A549 (cell line): ENCODE measurements at regions not wholly inside any gene's neighbourhood (a gene's known extent, or its start where the extent isn't known, plus 50 kb on each side); places are given as distances from the start of the nearest gene placed in this dataset.

ENCODE experiments used
- ATAC-seq, 2 experiments: fragments of 200-7000 bp in 1 of 2; fragments of >200 bp in 1 of 2; cut with Nextera tagmentation in 1 of 2; cut with Tn5 transposase in 1 of 2; 3 replicates each; pipeline versions ENCODE4 v1.8.0 to v1.9.1; 2018 to 2020; ENCODE audit warnings: mild to moderate bottlenecking in 1 of 2, moderate library complexity in 1 of 2
- CTCF ChIA-PET: fragments of 300-600 bp; sonication (Branson Sonifier 250); formaldehyde crosslinking; extraction: SDS; loops from one replicate; lab custom pipeline; 2021; ENCODE audit warnings: antibody characterized with exemption, inconsistent platforms; lab: Yijun Ruan, JAX
- POLR2A ChIA-PET: fragments of 350-600 bp; formaldehyde crosslinking; extraction: SDS; loops from one replicate; lab custom pipeline; 2021; ENCODE audit warnings: antibody characterized with exemption, inconsistent platforms; lab: Yijun Ruan, JAX
- DNase-seq, 2 experiments: peaks; one replicate each; pipeline versions ENCODE4 v3.0.0 to v3.0.0-alpha.2; 2011 to 2016; ENCODE audit warnings: low read depth in 1 of 2, low spot score in 1 of 2
- FAIRE-seq: peaks from 2 replicates; lab custom pipeline; 2011; peaks lifted over from hg19 to GRCh38; lab: Jason Lieb, UNC
- H3K27ac ChIP-seq, 2 experiments: fragments of >200 bp; sonication (Bioruptor Twin); formaldehyde crosslinking; 3 replicates each; pipeline ENCODE4 v1.5.1; 2016 to 2017
- H3K4me1 ChIP-seq: fragments of >200 bp; sonication (Bioruptor Twin); formaldehyde crosslinking; 3 replicates; pipeline ENCODE4 v1.6.1; 2016
- H3K4me2 ChIP-seq: fragments of >200 bp; sonication (Bioruptor Twin); formaldehyde crosslinking; 3 replicates; pipeline ENCODE4 v1.6.1; 2016
- H3K4me3 ChIP-seq: fragments of >200 bp; sonication (Bioruptor Twin); formaldehyde crosslinking; 3 replicates; pipeline ENCODE4 v1.5.1; 2016
- H3K9me3 ChIP-seq: fragments of >200 bp; sonication (Bioruptor Twin); formaldehyde crosslinking; 3 replicates; pipeline ENCODE4 v1.6.1; 2016
- CTCF ChIP-seq: fragments of >200 bp; sonication (Bioruptor Twin); formaldehyde crosslinking; IDR thresholded peaks from 3 replicates; pipeline ENCODE4 v1.5.1; 2016
- EHMT2 ChIP-seq: fragments of 200-600 bp; sonication (generic); IDR thresholded peaks from 2 replicates; pipeline ENCODE4 v1.6.1; 2016; ENCODE audit warnings: antibody characterized with exemption, low read depth, mild to moderate bottlenecking, moderate library complexity
- EP300 ChIP-seq, 2 experiments: fragments of >200 bp; sonication (Bioruptor Twin); formaldehyde crosslinking; IDR thresholded peaks; 2 replicates in 1 of 2; 3 replicates in 1 of 2; pipeline ENCODE4 v1.6.1; 2016 to 2017
- ESRRA ChIP-seq: fragments of 150-350 bp; IDR thresholded peaks from 2 replicates; pipeline ENCODE4 v1.6.1; 2014; ENCODE audit warnings: mild to moderate bottlenecking, low read length, borderline replicate concordance
- FOXS1 ChIP-seq: fragments of 250-450 bp; sonication (Bioruptor Pico); IDR thresholded peaks from 2 replicates; pipeline ENCODE4 v1.5.0; 2020; ENCODE audit warnings: mild to moderate bottlenecking, moderate library complexity
- GATA3 ChIP-seq: IDR thresholded peaks from 2 replicates; pipeline ENCODE4 v1.6.1; 2012; ENCODE audit warnings: borderline replicate concordance
- HES2 ChIP-seq: fragments of >200 bp; sonication (Bioruptor Twin); formaldehyde crosslinking; IDR thresholded peaks from 2 replicates; pipeline ENCODE4 v1.6.1; 2016
- HOXB5 ChIP-seq: fragments of 250-450 bp; sonication (Bioruptor Pico); IDR thresholded peaks from 2 replicates; pipeline ENCODE4 v1.5.0; 2020; ENCODE audit warnings: mild to moderate bottlenecking, moderate library complexity
- JUN ChIP-seq, 2 experiments: fragments of >200 bp; sonication (Bioruptor Twin); formaldehyde crosslinking; IDR thresholded peaks; 2 replicates in 1 of 2; 3 replicates in 1 of 2; pipeline ENCODE4 v1.6.1; 2016 to 2017
- KDM1A ChIP-seq: fragments of 200-600 bp; sonication (generic); IDR thresholded peaks from 2 replicates; pipeline ENCODE4 v1.6.1; 2016; ENCODE audit warnings: low read depth, mild to moderate bottlenecking
- POLR2A ChIP-seq: IDR thresholded peaks from 2 replicates; pipeline ENCODE4 v1.6.1; 2012; ENCODE audit warnings: mild to moderate bottlenecking, low read length
- RAD21 ChIP-seq, 2 experiments: fragments of >200 bp in 1 of 2; sonication (Bioruptor Twin) in 1 of 2; formaldehyde crosslinking in 1 of 2; IDR thresholded peaks in 1 of 2; conservative IDR thresholded peaks in 1 of 2; 2 replicates in 1 of 2; 3 replicates in 1 of 2; pipeline ENCODE4 v1.6.1; 2012 to 2018; ENCODE audit warnings: inconsistent platforms in 1 of 2
- SMC3 ChIP-seq: fragments of >200 bp; sonication (Bioruptor Twin); formaldehyde crosslinking; IDR thresholded peaks from 3 replicates; pipeline ENCODE4 v1.6.1; 2018; ENCODE audit warnings: inconsistent platforms
- SREBF2 ChIP-seq: fragments of 450-650 bp; IDR thresholded peaks from 2 replicates; pipeline ENCODE4 v1.6.1; 2014; ENCODE audit warnings: mild to moderate bottlenecking, moderate library complexity
- TP53 ChIP-seq: fragments of 250-450 bp; sonication (Bioruptor Pico); IDR thresholded peaks from 2 replicates; pipeline ENCODE4 v1.5.0; 2021; ENCODE audit warnings: mild to moderate bottlenecking, moderate library complexity
- ZFP36 ChIP-seq: fragments of 450-650 bp; IDR thresholded peaks from 2 replicates; pipeline ENCODE4 v1.6.1; 2014; ENCODE audit warnings: borderline replicate concordance; ENCODE audit not compliant: partially characterized antibody
- ZNF302 ChIP-seq: fragments of 250-450 bp; sonication (Bioruptor Pico); IDR thresholded peaks from 2 replicates; pipeline ENCODE4 v1.9.0; 2021; ENCODE audit warnings: inconsistent platforms, mild to moderate bottlenecking, moderate library complexity
- ZSCAN20 ChIP-seq: fragments of 250-450 bp; sonication (Bioruptor Pico); IDR thresholded peaks from 2 replicates; pipeline ENCODE4 v1.8.0; 2022; ENCODE audit warnings: mild to moderate bottlenecking, moderate library complexity
- WGBS: methylation state at CpG from one replicate; pipeline ENCODE4 v1.1.6; 2017; ENCODE audit errors: missing lambda C conversion rate; 5-methylcytosine and 5-hydroxymethylcytosine counted together
- TF ChIP-seq, protein P1 (sequence below): fragments of 150-350 bp; IDR thresholded peaks from 2 replicates; pipeline ENCODE4 v1.6.1; 2014; ENCODE audit warnings: low read depth, mild to moderate bottlenecking, low read length

GRCh38 chr7:72493850-72494661, 81.9 kb upstream of the CALN1 start:
- ATAC-seq (peak; percentile 77 to 80; a peak in 5 of 6 replicates), FAIRE-seq (no peak), DNase-seq (peak; percentile 40 to 65)
- ChIA-PET CTCF (interaction anchor here (0.5 to 3.1 kb wide), 27 partner anchors 9 to 1638 kb away, joined by 3 to 30 read pairs (median 3); no protein-coding TSS in a partner anchor), POLR2A (no interaction called here)
- H3K4me1 ChIP-seq = no peaks in the 10 kb centered on the region
- WGBS = 2% methylated on average over 17 of the region's 17 CpGs
- H3K9me3 ChIP-seq = peaks cover 8% of the 10 kb centered on the region; the same call in 2 of the 3 replicates
- no peak overlapping the region for H3K27ac ChIP-seq
- H3K4me2 ChIP-seq = no peak overlapping the region
- H3K4me3 ChIP-seq = no peak overlapping the region
- no peak for TF ChIP-seq GATA3
- no peak for TF ChIP-seq HES2
- TF ChIP-seq SMC3 = peak; percentile 64
- peak; percentile 57 to 58 for TF ChIP-seq RAD21 (conservative IDR thresholded peaks at IDR 0.05 in 1 of 2, IDR thresholded peaks at IDR 0.05 in 1 of 2)
- no peak for TF ChIP-seq EHMT2
- no peak for TF ChIP-seq EP300 (IDR thresholded peaks at IDR 0.05)
- no peak for TF ChIP-seq ESRRA
- TF ChIP-seq CTCF = peak; percentile 64
- TF ChIP-seq JUN (IDR thresholded peaks at IDR 0.05) = no peak
- TF ChIP-seq FOXS1 (CRISPR knock-in tag) = no peak
- TF ChIP-seq, protein P1, sequence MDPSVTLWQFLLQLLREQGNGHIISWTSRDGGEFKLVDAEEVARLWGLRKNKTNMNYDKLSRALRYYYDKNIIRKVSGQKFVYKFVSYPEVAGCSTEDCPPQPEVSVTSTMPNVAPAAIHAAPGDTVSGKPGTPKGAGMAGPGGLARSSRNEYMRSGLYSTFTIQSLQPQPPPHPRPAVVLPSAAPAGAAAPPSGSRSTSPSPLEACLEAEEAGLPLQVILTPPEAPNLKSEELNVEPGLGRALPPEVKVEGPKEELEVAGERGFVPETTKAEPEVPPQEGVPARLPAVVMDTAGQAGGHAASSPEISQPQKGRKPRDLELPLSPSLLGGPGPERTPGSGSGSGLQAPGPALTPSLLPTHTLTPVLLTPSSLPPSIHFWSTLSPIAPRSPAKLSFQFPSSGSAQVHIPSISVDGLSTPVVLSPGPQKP = no peak
- TF ChIP-seq TP53 (CRISPR knock-in tag) = no peak

- Histone ChIP-seq H3K4me1 (no peaks in the 10 kb centered on the region), H3K27ac (no peak overlapping the region), H3K4me3 (no peak overlapping the region)
- 26% methylated on average over 12 of the region's 12 CpGs for WGBS
- no peak for TF ChIP-seq KDM1A
- no peak for TF ChIP-seq SREBF2
- TF ChIP-seq, all 56 proteins: peak for 0
- DNase-seq (no peak), ATAC-seq (no peak), FAIRE-seq (no peak)
- CTCF ChIA-PET = interaction anchor here (0.6 to 3.1 kb wide), 7 partner anchors 7 to 1763 kb away, joined by 3 to 30 read pairs (median 7); no protein-coding TSS in a partner anchor
- POLR2A ChIA-PET = no interaction called here
- no peak overlapping the region for H3K4me2 ChIP-seq
- H3K9me3 ChIP-seq = peaks cover 3% of the 10 kb centered on the region; the same call in 2 of the 3 replicates
Measured at GRCh38 chr7:72492461-72493065, 80.4 kb upstream of the CALN1 start.

- ATAC-seq (no peak), FAIRE-seq (no peak), DNase-seq (no peak)
- Histone ChIP-seq H3K4me2 (no peak overlapping the region), H3K9me3 (no peaks in the 10 kb centered on the region), H3K4me3 (no peak overlapping the region), H3K27ac (no peak overlapping the region), H3K4me1 (no peaks in the 10 kb centered on the region)
- ChIA-PET CTCF (no interaction called here), POLR2A (no interaction called here)
- 57% methylated on average over 6 of the region's 6 CpGs for WGBS
- TF ChIP-seq, protein P1 = no peak
- TF ChIP-seq ZSCAN20 (no peak), HOXB5 (CRISPR knock-in tag) (no peak), POLR2A (no peak), ZNF302 (CRISPR knock-in tag) (no peak), ZFP36 (no peak)
Measured at GRCh38 chr7:72490301-72490700, 78.2 kb upstream of the CALN1 start.
